GM13976 (cell line): ENCODE measurements at regions not wholly inside any gene's neighbourhood (a gene's known extent, or its start where the extent isn't known, plus 50 kb on each side); places are given as distances from the start of the nearest gene placed in this dataset.

Source experiments
- DNase-seq: peaks from one replicate; pipeline ENCODE4 v3.0.0; 2012; ENCODE audit warnings: low spot score
- CTCF ChIP-seq: IDR thresholded peaks from 2 replicates; pipeline ENCODE4 v1.5.1; 2012; ENCODE audit warnings: borderline replicate concordance, mild to moderate bottlenecking; ENCODE audit not compliant: insufficient read depth; ENCODE audit errors: extremely low read depth, missing control alignments, control extremely low read depth
- in situ Hi-C: fragments of 300-500 bp; cut with MboI; formaldehyde crosslinking; loops from one replicate; pipeline ENCODE4 v1.12.0; 2022; ENCODE audit warnings: low sequenced_read_pairs, mixed read lengths, inconsistent platforms; ENCODE audit not compliant: unreplicated experiment

DNA sequence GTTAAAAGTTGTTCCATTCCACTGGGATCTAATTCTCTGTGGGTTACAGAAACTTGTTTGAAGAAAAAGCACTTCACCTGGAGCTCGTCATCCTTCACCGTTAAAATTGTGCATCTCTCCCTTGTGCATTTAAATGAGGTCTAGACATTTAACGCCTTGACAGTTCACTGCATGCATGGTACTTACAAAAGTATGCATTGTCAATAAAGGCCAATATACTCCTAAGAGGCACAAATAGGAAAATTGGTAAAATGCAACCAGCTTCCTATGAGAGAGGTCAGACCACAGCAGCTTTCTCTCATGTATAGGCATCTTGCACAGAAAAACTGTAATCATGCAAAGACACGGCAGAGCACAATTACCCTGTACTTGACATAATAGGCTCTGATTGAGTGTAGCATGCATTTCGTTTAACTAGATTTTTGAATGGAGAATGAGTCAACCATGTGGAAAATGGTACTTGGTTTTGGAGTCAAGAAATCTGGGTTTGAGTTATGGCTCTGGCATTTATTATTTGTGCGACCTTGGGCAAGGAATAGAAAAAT, 378.5 kb downstream of the RFPL4B start:
- DNase-seq: no peak
- in situ Hi-C loops: no loop called here
- TF ChIP-seq CTCF: no peak

DNA sequence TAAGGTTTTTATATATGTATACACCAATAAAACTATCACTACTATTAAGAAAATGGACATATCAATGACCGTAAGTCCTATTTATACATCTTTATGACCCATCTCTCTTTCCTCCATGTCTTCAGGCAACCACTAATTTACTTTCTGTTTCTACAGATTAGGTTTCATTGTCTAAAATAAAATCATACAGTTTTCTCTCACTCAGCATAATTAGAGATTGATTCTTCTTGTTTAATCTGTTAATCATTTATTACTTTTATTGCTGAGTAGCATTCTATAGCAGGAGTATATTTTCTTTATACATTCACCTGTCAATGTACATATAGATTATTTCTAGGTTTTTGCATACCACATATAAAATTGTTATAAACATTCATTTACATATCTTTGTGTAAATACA, 388.0 kb downstream of the RFPL4B start:
- DNase-seq: no peak
- in situ Hi-C loops: no loop called here
- TF ChIP-seq CTCF: no peak

- no peak for TF ChIP-seq CTCF
- DNase-seq: no peak
- in situ Hi-C loops: no loop called here
These were observed 392.6 kb downstream of the RFPL4B start for GRCh38 chr6:112739766-112740165.

- TF ChIP-seq CTCF: no peak
- in situ Hi-C loops: no loop called here
- no peak for DNase-seq
These were observed 396.2 kb downstream of the RFPL4B start for GRCh38 chr6:112743323-112743722.

DNA sequence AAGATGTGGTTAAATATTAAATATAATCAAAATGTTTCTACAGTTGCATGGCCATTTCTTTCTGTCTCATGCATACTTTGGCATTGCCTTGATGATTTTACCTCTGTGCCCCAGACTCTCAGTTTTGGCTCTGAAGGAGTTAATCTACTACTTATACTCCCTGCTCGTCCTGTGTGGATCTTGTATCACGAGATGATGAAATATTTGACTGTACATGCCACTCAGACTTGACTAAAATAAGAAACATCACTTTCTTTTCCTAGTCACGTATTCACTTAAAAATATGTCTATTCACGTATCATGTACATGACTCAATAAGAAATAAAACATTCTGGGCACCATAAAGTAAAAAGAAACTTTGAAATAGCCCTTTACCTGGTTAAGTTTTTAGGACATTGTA, 397.7 kb downstream of the RFPL4B start:
- no peak for DNase-seq
- in situ Hi-C loops: no loop called here
- TF ChIP-seq CTCF: no peak

DNA sequence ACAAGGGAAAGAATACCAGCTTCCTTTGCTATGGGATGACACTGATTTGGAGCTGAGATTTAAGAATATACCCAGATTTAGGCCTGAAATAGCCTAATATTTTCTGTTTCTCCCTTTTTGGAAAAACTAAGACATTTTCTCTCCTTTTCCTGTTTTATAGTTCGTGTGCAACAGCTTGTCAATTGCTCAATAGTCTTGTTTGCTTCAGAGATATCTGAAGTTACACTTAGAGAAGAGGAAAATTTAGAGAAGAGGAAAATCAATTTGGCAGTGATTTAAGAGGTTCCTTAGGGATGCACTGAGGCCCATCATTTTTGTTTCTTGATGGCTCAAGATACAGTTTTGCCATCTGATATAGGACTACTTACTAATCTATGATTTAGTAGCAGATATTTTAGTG, 398.6 kb downstream of the RFPL4B start:
- in situ Hi-C loops: no loop called here
- DNase-seq: no peak
- no peak for TF ChIP-seq CTCF

DNA sequence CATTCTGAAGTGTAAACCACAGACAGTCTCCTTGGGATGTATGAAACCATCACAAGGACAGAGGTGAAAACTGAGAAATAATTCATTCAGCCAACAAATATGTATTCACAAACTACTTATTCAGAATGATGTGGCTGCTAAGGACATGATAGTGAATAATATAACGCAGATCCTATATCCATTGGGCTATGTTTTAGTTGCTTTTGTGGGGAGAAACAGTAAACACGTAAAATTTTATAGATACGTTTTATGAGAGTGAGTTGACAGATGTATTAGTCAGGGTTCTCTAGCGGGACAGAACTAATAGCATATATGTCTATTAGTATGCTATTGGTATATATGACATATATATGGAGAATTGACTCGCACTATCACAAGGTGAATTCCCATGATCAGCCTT, 402.5 kb downstream of the RFPL4B start:
- TF ChIP-seq CTCF: no peak
- in situ Hi-C loops: no loop called here
- DNase-seq: no peak
